ENCODE measurements at regions not wholly inside any gene's neighbourhood (a gene's known extent, or its start where the extent isn't known, plus 50 kb on each side); places are given as distances from the start of the nearest gene placed in this dataset.
A peak's percentile ranks its signal among the peaks of the same experiment; 100 is the strongest.

DNA sequence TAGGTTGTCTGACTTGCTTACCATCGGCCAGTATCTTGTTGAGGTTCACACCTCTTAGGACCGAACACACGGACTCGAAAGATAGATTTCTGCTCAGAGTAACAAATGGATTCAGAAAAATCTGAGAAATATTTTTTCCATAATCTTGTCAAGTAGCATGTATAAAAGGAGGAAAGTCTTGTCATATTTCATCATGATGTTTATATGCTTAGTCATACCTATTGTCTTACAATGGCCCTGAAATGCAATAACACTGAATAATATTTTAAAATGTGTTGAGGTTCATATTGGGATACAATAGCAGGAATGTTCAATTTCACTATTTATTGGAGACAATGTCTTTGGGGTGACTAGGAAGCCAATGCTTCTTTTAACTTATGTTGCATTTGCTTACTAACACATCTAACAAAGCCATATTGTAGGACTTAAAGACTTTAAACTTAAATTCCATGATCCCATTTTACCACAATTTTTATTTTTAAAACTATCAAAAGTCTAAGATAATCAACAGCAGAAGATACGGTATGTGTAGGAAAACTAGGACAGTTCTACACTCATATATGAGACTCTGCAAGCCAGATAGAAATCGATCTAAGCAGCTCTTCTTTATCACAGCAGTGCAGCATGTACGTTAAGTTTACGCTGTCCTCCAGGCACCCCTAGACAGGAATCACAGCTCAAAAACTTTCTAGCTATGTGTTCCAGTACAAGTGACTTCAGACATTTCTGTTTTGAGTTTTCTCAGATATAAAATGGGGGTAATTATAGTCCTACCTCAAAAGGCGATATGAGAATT lies 135.7 kb upstream of the CAV2 start (continued):
- TF ChIP-seq, protein P1, sequence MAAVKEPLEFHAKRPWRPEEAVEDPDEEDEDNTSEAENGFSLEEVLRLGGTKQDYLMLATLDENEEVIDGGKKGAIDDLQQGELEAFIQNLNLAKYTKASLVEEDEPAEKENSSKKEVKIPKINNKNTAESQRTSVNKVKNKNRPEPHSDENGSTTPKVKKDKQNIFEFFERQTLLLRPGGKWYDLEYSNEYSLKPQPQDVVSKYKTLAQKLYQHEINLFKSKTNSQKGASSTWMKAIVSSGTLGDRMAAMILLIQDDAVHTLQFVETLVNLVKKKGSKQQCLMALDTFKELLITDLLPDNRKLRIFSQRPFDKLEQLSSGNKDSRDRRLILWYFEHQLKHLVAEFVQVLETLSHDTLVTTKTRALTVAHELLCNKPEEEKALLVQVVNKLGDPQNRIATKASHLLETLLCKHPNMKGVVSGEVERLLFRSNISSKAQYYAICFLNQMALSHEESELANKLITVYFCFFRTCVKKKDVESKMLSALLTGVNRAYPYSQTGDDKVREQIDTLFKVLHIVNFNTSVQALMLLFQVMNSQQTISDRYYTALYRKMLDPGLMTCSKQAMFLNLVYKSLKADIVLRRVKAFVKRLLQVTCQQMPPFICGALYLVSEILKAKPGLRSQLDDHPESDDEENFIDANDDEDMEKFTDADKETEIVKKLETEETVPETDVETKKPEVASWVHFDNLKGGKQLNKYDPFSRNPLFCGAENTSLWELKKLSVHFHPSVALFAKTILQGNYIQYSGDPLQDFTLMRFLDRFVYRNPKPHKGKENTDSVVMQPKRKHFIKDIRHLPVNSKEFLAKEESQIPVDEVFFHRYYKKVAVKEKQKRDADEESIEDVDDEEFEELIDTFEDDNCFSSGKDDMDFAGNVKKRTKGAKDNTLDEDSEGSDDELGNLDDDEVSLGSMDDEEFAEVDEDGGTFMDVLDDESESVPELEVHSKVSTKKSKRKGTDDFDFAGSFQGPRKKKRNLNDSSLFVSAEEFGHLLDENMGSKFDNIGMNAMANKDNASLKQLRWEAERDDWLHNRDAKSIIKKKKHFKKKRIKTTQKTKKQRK (IDR thresholded peaks at IDR 0.05; ENCODE audit: borderline replicate concordance, low read depth, low read length): no peak
- TF ChIP-seq MAFG (tag; conservative IDR thresholded peaks at IDR 0.05) (peak; percentile 95), NR4A1 (CRISPR knock-in tag; IDR thresholded peaks at IDR 0.05) (no peak), NR4A1 (tag; IDR thresholded peaks at IDR 0.05) (no peak), IFI16 (CRISPR knock-in tag; IDR thresholded peaks at IDR 0.05) (no peak), ETV5 (CRISPR knock-in tag; IDR thresholded peaks at IDR 0.05; ENCODE audit: low read depth) (no peak), MCM7 (IDR thresholded peaks at IDR 0.05) (no peak), CCNT2 (IDR thresholded peaks at IDR 0.05; ENCODE audit: borderline replicate concordance, extremely low read depth, insufficient read length, low read depth, low read length) (no peak), ZBTB43 (CRISPR knock-in tag; IDR thresholded peaks at IDR 0.05) (no peak), HMBOX1 (IDR thresholded peaks at IDR 0.05) (no peak), FOXJ2 (tag; IDR thresholded peaks at IDR 0.05) (peak; percentile 82), FOSL1 (tag; conservative IDR thresholded peaks at IDR 0.05) (peak; percentile 36; the same call in 1 of the 2 replicates), MIER1 (IDR thresholded peaks at IDR 0.05; ENCODE audit: low read depth) (no peak), HDAC1 (IDR thresholded peaks at IDR 0.05) (no peak), JUNB (CRISPR knock-in tag; conservative IDR thresholded peaks at IDR 0.05) (no peak), HCFC1 (IDR thresholded peaks at IDR 0.05; ENCODE audit: low read depth, low read length) (no peak), BRF1 (IDR thresholded peaks at IDR 0.05; ENCODE audit: borderline replicate concordance, extremely low read depth, insufficient read length) (no peak)
- TF ChIP-seq, protein P2, sequence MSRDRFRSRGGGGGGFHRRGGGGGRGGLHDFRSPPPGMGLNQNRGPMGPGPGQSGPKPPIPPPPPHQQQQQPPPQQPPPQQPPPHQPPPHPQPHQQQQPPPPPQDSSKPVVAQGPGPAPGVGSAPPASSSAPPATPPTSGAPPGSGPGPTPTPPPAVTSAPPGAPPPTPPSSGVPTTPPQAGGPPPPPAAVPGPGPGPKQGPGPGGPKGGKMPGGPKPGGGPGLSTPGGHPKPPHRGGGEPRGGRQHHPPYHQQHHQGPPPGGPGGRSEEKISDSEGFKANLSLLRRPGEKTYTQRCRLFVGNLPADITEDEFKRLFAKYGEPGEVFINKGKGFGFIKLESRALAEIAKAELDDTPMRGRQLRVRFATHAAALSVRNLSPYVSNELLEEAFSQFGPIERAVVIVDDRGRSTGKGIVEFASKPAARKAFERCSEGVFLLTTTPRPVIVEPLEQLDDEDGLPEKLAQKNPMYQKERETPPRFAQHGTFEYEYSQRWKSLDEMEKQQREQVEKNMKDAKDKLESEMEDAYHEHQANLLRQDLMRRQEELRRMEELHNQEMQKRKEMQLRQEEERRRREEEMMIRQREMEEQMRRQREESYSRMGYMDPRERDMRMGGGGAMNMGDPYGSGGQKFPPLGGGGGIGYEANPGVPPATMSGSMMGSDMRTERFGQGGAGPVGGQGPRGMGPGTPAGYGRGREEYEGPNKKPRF (IDR thresholded peaks at IDR 0.05; ENCODE audit: low read depth, low read length): no peak
- TF ChIP-seq, protein P3, sequence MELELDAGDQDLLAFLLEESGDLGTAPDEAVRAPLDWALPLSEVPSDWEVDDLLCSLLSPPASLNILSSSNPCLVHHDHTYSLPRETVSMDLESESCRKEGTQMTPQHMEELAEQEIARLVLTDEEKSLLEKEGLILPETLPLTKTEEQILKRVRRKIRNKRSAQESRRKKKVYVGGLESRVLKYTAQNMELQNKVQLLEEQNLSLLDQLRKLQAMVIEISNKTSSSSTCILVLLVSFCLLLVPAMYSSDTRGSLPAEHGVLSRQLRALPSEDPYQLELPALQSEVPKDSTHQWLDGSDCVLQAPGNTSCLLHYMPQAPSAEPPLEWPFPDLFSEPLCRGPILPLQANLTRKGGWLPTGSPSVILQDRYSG (tag; conservative IDR thresholded peaks at IDR 0.05; ENCODE audit: low read depth): no peak

Measured in K562 (cell line).